Activated CD4-positive, alpha-beta T cell treated with anti-CD3 and anti-CD28 coated beads, Interleukin-2, amount 10 ng/mL, durations not matched to agents 7 days and 5 days (primary cell): ENCODE measurements at regions not wholly inside any gene's neighbourhood (a gene's known extent, or its start where the extent isn't known, plus 50 kb on each side); places are given as distances from the start of the nearest gene placed in this dataset.
"Not testable (repeated sequence)": the region's sequence is repeated elsewhere in the genome, so short reads cannot be mapped to it uniquely, and the experiment has no call there.

Source experiments
- CTCF ChIA-PET: fragments of 350-600 bp; sonication (Branson Sonifier 250); formaldehyde crosslinking; loops from one replicate; lab custom pipeline; 2021; ENCODE audit warnings: antibody characterized with exemption; lab: Charles Lee
- POLR2A ChIA-PET: fragments of 350-600 bp; sonication (Branson Sonifier 250); formaldehyde crosslinking; loops from one replicate; lab custom pipeline; 2021; ENCODE audit warnings: antibody characterized with exemption; lab: Charles Lee
- DNase-seq: peaks from one replicate; pipeline ENCODE4 v3.0.0-alpha.2; 2020
- H3K27ac Mint-ChIP-seq: one replicate; pipeline ENCODE4 v1.8.0; 2021; ENCODE audit warnings: mild to moderate bottlenecking, moderate library complexity, mixed read lengths
- H3K27me3 Mint-ChIP-seq: one replicate; pipeline ENCODE4 v1.8.0; 2021; ENCODE audit warnings: mixed read lengths
- H3K36me3 Mint-ChIP-seq: one replicate; pipeline ENCODE4 v1.8.0; 2021; ENCODE audit warnings: low read depth, mixed read lengths
- H3K4me1 Mint-ChIP-seq: one replicate; pipeline ENCODE4 v1.8.0; 2021; ENCODE audit warnings: mixed read lengths
- H3K4me3 Mint-ChIP-seq: one replicate; pipeline ENCODE4 v1.8.0; 2021; ENCODE audit warnings: mild to moderate bottlenecking, moderate library complexity, mixed read lengths
- H3K9me3 Mint-ChIP-seq: one replicate; pipeline ENCODE4 v1.8.0; 2021; ENCODE audit warnings: mixed read lengths

DNA sequence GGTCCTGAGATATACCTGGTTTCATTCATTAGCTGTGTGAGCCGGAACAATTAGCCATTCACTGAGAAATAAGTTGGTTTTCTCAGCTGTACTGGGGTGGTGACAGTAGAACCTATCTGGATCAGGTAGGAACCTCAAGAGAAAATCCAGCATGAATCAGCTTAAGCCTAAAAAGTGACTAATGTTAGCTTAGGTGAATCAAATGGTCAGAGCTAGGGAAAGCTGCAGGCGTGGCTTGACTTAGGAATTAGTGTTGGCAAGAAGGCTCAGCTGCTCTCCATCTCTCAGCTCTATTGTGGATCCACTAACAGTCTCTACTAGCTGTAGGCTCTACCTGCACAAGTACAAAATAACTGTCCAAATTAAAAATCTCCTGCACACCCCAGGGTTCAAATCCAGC, 1025.5 kb downstream of the RAB28 start:
- POLR2A ChIA-PET: no interaction called here
- CTCF ChIA-PET: no interaction called here
- no peak for DNase-seq
- Mint-ChIP-seq H3K27ac (no peak overlapping the region), H3K4me3 (no peak overlapping the region), H3K27me3 (no peaks in the 10 kb centered on the region), H3K4me1 (no peaks in the 10 kb centered on the region), H3K9me3 (peaks cover 13% of the 10 kb centered on the region), H3K36me3 (no peaks in the 10 kb centered on the region)

DNA sequence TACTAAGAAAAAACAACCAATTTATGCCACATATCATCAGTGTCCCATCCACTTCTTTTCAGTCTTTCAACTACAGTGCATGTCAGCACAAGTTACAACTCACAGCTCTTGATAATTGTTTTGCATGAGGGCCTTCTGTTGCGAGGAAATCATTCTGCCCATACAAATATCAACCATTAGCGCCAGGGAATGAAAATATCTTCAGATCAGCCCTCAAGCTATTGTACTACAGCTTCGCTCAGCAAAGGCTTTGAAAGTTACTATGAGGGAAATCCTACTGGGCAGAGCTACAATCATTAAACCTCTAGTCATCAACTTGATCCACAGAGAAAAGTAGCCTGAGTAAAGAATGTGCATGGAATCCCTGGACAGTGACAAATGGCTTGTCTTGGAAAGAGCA, 1023.6 kb upstream of the HS3ST1 start:
- Mint-ChIP-seq H3K27ac (no peak overlapping the region), H3K36me3 (no peaks in the 10 kb centered on the region), H3K9me3 (peaks cover 18% of the 10 kb centered on the region), H3K27me3 (no peaks in the 10 kb centered on the region), H3K4me3 (no peak overlapping the region), H3K4me1 (no peaks in the 10 kb centered on the region)
- DNase-seq: no peak
- CTCF ChIA-PET: no interaction called here
- POLR2A ChIA-PET: no interaction called here

DNA sequence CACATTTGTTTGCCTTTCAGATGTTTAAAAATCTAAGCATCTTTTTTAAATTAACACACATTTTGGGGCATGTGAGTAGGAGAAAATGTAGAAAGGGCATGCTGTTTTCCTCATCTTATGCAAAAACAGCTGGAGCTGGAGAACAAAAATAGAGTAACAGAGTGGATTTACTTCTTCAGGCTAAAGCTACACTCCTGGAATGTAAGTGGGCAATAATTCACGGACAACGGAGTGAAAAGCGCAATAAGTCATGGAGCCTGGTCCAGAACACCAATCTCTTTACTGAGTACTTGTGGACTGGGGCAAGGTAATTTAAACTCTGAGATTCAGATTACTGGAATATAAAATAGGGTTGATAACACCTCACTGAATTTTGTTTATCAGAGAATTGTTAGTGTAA, 1018.8 kb upstream of the HS3ST1 start:
- no peak for DNase-seq
- ChIA-PET CTCF (no interaction called here), POLR2A (no interaction called here)
- H3K27ac Mint-ChIP-seq: no peak overlapping the region
- H3K27me3 Mint-ChIP-seq: no peaks in the 10 kb centered on the region
- H3K9me3 Mint-ChIP-seq: peaks cover 11% of the 10 kb centered on the region
- H3K4me3 Mint-ChIP-seq: no peak overlapping the region
- no peaks in the 10 kb centered on the region for H3K36me3 Mint-ChIP-seq
- no peaks in the 10 kb centered on the region for H3K4me1 Mint-ChIP-seq

DNA sequence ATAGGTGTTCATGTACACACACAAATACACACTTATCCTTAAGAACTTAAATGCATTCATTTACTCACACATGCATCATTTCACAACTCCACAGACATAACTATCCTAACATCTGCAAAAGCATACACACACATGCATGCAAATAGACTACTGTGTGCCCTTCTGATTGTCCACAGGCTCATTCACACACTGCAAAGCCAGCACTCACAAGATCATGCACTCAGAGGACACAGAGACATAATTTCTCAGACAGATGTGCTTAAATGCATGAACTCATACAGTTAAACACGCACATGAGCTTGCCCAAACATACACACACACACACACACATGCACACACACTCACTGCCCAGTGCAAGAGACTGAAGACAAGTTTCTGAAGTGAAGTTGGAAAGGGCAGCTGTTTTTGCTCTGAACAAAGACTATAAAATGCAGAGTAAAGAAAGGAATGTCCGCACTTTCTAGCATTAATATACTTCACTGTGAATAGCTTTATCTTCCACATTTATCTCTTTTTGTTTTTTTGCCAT, 1018.0 kb upstream of the HS3ST1 start:
- Mint-ChIP-seq H3K4me1 (no peaks in the 10 kb centered on the region), H3K36me3 (no peaks in the 10 kb centered on the region), H3K27me3 (no peaks in the 10 kb centered on the region), H3K4me3 (no peak overlapping the region), H3K9me3 (peaks cover 9% of the 10 kb centered on the region), H3K27ac (no peak overlapping the region)
- ChIA-PET CTCF (no interaction called here), POLR2A (no interaction called here)
- no peak for DNase-seq

DNA sequence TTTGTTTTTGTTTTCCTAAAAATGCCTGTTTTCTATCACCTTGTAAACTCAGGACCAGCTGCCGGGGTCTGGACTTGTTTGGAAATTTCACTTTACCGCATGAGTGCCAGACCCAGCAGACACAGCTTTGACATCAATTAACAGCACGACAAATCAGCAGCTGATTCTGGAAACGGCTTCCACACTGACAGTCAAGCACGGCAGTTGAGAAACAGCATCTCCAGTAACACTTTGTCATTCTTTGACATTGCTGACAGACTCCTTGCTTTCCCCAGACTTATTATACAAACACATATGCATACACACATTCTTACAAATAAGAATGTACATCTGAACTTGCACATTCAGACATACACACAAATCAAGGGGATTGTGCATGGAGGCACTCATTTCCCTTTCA, 1017.6 kb upstream of the HS3ST1 start:
- H3K9me3 Mint-ChIP-seq: peaks cover 7% of the 10 kb centered on the region
- DNase-seq: no peak
- no peaks in the 10 kb centered on the region for H3K4me1 Mint-ChIP-seq
- H3K27ac Mint-ChIP-seq: no peak overlapping the region
- H3K27me3 Mint-ChIP-seq: no peaks in the 10 kb centered on the region
- H3K36me3 Mint-ChIP-seq: no peaks in the 10 kb centered on the region
- ChIA-PET CTCF (no interaction called here), POLR2A (no interaction called here)
- no peak overlapping the region for H3K4me3 Mint-ChIP-seq

DNA sequence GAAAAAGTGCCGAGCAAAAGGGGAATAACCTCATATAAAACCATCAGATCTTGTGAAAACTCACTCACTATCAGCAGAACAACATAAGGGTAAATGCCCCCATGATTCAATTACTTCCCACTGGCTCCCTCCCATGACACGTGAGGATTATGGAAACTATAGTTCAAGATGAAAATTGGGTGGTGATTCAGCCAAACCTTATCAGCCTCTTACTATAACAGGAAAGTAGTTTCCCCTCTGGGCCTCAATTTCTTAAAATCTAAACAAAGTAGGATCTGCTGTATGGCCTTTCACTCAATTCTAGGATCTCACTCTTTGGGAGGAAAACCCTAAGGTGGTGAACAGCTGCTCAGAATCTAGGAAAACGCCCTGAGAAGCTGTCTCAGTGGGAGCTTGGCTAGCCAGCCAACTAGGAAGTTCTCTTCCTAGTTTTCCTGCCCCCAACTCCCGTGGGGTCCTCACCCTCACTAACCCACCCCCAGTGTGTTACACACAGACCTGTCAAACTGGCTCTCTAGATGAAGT, 1017.1 kb upstream of the HS3ST1 start:
- no peak for DNase-seq
- Mint-ChIP-seq H3K27ac (no peak overlapping the region), H3K4me3 (no peak overlapping the region), H3K36me3 (no peaks in the 10 kb centered on the region), H3K9me3 (peaks cover 5% of the 10 kb centered on the region), H3K27me3 (no peaks in the 10 kb centered on the region), H3K4me1 (no peaks in the 10 kb centered on the region)
- POLR2A ChIA-PET: interaction anchor here (0.6 kb wide), 1 partner anchor 25 kb away, joined by 5 read pairs; no protein-coding TSS in a partner anchor
- CTCF ChIA-PET: no interaction called here

DNA sequence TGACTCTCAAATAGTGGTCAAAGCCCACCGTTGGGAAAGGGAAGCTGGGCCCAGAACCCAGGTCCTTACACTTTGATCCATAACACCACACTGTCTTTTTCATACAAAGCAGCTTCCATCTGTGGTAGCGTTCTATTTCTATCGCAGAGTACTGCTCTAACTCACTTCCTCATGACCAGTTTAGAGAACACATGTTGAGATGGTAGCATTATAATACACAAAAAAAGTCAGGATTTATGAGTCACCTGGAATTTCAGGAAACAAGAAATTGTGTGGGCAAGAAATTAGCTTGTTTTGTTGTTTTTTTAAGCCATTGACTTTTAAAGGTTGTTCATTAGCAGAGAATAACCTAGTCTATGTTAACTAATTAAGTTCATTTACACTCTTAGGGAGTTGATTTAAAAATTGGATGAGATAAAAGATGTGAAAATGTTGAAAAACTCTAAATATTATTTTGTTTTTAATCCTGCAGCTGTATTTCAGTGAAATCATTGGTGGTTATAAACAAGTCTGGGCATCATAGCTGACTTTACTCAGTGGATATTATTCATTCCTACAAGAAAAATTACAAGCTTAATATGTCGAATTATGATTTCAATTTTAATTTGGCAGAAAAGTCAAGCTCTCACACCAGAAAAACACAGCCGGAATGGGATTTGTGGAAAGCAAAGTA, 1011.1 kb upstream of the HS3ST1 start:
- Mint-ChIP-seq H3K36me3 (no peaks in the 10 kb centered on the region), H3K4me3 (no peak overlapping the region), H3K9me3 (no peaks in the 10 kb centered on the region), H3K4me1 (no peaks in the 10 kb centered on the region), H3K27me3 (no peaks in the 10 kb centered on the region), H3K27ac (no peak overlapping the region)
- CTCF ChIA-PET: no interaction called here
- no peak for DNase-seq
- POLR2A ChIA-PET: no interaction called here

DNA sequence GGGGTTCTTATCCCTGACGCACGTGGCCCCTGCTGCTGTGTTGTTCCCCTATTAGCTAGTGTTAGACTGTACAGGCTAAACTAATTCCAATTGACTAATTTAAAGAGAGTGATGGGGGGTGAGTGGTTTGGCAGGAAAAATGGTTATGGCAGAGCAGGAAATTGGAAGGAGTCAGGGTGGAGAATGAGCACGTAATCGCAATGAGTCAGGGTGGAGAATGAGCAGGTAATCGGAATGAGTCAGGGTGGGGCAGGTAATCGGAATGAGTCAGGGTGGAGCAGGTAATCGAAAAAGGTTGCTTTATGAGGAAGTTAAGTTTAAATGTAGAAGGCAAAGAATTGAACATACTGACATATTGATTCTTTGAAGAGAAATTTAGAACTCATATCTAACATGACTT, 1002.6 kb upstream of the HS3ST1 start:
- H3K4me3 Mint-ChIP-seq, H3K36me3 Mint-ChIP-seq, H3K27ac Mint-ChIP-seq, H3K27me3 Mint-ChIP-seq, CTCF ChIA-PET, H3K9me3 Mint-ChIP-seq, H3K4me1 Mint-ChIP-seq, DNase-seq, POLR2A ChIA-PET: not testable (repeated sequence)

DNA sequence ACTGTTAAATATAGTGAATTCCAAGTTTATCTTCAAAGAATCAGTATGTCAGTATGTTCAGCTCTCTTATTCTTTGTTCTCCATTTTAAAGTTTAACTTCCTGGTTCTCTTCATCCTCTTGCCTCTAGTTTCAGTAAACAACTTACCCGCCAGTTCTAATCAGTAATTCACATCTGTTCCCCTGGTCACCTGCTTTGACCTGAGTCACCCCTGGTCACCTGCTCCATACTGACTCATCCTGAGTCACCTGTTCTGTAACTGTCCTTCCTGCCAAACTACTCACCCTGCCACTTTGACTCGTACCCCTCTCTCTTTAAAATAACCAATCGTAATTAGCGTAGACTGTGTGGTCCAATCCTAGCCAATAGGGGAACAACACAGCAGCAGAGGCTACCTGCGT, 992.7 kb upstream of the HS3ST1 start:
- DNase-seq: no peak
- H3K27ac Mint-ChIP-seq: no peak overlapping the region

DNA sequence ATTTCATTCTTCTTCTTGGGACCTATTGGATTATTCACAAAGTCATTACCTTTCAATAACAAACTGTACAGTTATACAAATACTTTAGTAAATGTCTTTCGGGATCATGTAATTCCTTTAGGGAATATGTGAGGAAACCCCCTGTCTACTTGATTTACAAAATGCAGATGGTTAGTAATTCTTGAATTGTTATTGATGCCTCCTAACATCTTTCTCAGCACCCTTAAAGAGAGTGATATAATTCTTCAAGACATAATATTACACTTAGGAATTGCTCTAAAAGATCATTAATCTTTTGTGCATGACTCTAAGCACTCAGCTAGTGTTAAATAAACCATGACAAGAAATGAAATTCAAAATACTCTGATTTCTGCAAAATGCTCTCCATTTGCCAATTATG, 988.1 kb upstream of the HS3ST1 start:
- DNase-seq: no peak
- Mint-ChIP-seq H3K4me3 (no peak overlapping the region), H3K4me1 (no peaks in the 10 kb centered on the region), H3K9me3 (no peaks in the 10 kb centered on the region), H3K27ac (no peak overlapping the region), H3K27me3 (no peaks in the 10 kb centered on the region), H3K36me3 (no peaks in the 10 kb centered on the region)
- CTCF ChIA-PET: no interaction called here
- POLR2A ChIA-PET: no interaction called here

More for the DNA sequence above, 992.7 kb upstream of the HS3ST1 start:
- CTCF ChIA-PET: no interaction called here
- H3K4me1 Mint-ChIP-seq: no peaks in the 10 kb centered on the region
- H3K36me3 Mint-ChIP-seq: no peaks in the 10 kb centered on the region
- H3K27me3 Mint-ChIP-seq: no peaks in the 10 kb centered on the region
- POLR2A ChIA-PET: no interaction called here
- H3K4me3 Mint-ChIP-seq: no peak overlapping the region
- H3K9me3 Mint-ChIP-seq: no peaks in the 10 kb centered on the region

DNA sequence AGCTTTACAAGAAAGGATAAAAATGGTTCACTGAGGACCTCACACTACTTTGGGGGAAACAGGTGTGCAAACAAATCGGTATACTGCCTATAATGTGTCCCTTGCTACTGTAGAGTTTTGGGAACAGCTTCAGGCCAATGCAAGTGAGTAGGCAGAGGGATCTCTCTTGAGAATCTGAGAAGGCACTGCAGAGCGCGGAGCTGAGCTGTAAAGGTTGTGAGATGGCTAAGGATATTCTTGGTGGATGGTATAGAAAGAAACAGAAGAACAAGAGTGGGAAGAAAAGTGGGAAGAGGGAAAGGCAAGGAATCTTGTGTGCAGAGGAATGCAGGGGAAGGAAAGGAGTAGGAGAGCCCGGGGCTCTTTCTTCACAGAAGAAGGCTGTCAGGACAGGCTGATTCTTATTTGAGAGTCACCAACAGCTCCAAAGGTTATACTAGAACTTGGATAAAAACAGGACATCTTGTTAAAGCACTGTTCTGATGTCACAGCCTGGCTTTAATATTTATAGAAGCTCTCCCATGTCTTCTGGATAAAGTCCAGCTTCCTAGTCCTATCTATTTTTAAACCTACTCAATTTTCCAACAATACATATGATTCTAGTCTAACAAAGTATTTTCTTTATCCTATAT, 985.6 kb upstream of the HS3ST1 start:
- no peak for DNase-seq
- ChIA-PET CTCF (no interaction called here), POLR2A (no interaction called here)
- Mint-ChIP-seq H3K4me1 (no peaks in the 10 kb centered on the region), H3K27me3 (no peaks in the 10 kb centered on the region), H3K4me3 (no peak overlapping the region), H3K27ac (no peak overlapping the region), H3K9me3 (peaks cover 3% of the 10 kb centered on the region), H3K36me3 (no peaks in the 10 kb centered on the region)

DNA sequence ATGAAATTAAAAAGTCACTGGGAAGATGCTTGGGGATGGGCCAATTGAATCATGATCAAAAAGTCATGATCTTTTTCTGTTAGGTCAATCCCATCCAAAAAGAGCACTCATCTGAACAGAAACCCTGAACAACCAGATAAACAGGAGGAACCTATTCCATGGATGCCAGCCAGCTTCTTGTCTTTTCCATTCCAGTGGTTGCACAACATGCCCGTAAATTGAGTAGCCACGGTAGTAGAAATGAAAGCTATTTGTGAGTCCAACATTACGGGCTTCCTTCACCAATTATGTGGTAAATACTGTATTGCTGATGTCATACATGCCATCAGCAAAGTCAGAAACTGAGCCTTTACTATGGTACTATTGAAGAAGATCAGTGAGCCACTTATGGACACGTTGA, 982.4 kb upstream of the HS3ST1 start:
- POLR2A ChIA-PET: no interaction called here
- DNase-seq: no peak
- H3K4me3 Mint-ChIP-seq: no peak overlapping the region
- H3K27me3 Mint-ChIP-seq: no peaks in the 10 kb centered on the region
- no peaks in the 10 kb centered on the region for H3K36me3 Mint-ChIP-seq
- H3K27ac Mint-ChIP-seq: no peak overlapping the region
- CTCF ChIA-PET: no interaction called here
- no peaks in the 10 kb centered on the region for H3K4me1 Mint-ChIP-seq
- peaks cover 5% of the 10 kb centered on the region for H3K9me3 Mint-ChIP-seq

DNA sequence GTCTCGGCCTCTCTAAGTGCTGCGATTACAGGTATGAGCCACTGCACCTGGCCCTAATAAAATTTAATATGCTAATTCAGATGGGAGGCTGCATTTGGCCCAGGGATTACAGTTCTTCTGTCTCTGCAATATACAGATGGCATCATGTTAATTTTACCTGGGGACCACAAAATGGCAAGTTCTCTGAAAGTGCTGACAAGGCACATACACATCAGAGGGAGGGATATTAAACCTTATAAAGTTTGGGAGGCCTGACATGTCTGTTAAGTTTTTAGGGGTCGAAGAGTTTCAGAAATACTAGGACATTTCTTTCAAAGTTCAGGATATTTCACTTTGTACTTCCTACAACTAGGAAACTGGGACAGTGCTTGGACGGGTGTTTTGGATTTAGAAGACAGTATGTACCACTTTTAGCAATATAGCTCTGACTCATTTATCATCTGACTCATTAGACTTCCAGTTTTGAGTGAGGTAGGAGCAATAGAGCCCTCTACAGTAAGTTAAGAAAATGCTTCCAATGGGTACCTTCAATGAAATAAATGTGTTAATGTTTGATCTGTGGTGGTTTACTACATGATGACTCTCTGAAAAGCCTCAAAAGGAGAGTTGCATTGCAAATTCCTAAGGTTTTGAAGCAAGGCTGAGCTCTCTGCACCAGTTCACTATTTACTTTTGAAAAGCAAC, 981.0 kb upstream of the HS3ST1 start:
- POLR2A ChIA-PET: no interaction called here
- no peak overlapping the region for H3K27ac Mint-ChIP-seq
- no peaks in the 10 kb centered on the region for H3K4me1 Mint-ChIP-seq
- DNase-seq: no peak
- H3K9me3 Mint-ChIP-seq: peaks cover 5% of the 10 kb centered on the region
- H3K27me3 Mint-ChIP-seq: no peaks in the 10 kb centered on the region
- CTCF ChIA-PET: no interaction called here
- no peaks in the 10 kb centered on the region for H3K36me3 Mint-ChIP-seq
- no peak overlapping the region for H3K4me3 Mint-ChIP-seq
